T-helper 2 cell treated with Interferon-gamma antibody and Interleukin-4, amounts not matched to agents 5 μg/mL and 100 μg/mL, for 36 hours (primary cell): ENCODE measurements at regions not wholly inside any gene's neighbourhood (a gene's known extent, or its start where the extent isn't known, plus 50 kb on each side); places are given as distances from the start of the nearest gene placed in this dataset.

Experiments
- DNase-seq: peaks from one replicate; pipeline ENCODE4 v3.0.0; 2021; ENCODE audit warnings: low spot score
- H3K27ac Mint-ChIP-seq: one replicate; pipeline ENCODE4 v1.8.0; 2021; ENCODE audit warnings: mild to moderate bottlenecking, mixed read lengths
- H3K27me3 Mint-ChIP-seq: one replicate; pipeline ENCODE4 v1.8.0; 2021; ENCODE audit warnings: low read depth, mixed read lengths
- H3K36me3 Mint-ChIP-seq: one replicate; pipeline ENCODE4 v1.8.0; 2021; ENCODE audit warnings: low read depth, mixed read lengths
- H3K4me1 Mint-ChIP-seq: one replicate; pipeline ENCODE4 v1.8.0; 2021; ENCODE audit warnings: low read depth, mixed read lengths
- H3K4me3 Mint-ChIP-seq: one replicate; pipeline ENCODE4 v1.8.0; 2022; ENCODE audit warnings: mild to moderate bottlenecking, moderate library complexity, mixed read lengths
- H3K9me3 Mint-ChIP-seq: one replicate; pipeline ENCODE4 v1.8.0; 2021; ENCODE audit warnings: mixed read lengths

- H3K27me3 Mint-ChIP-seq: no peaks in the 10 kb centered on the region
- H3K9me3 Mint-ChIP-seq: peaks cover 5% of the 10 kb centered on the region
- no peak for DNase-seq
- H3K36me3 Mint-ChIP-seq: no peaks in the 10 kb centered on the region
- H3K4me3 Mint-ChIP-seq: no peak overlapping the region
- H3K27ac Mint-ChIP-seq: no peak overlapping the region
- H3K4me1 Mint-ChIP-seq: no peaks in the 10 kb centered on the region
These were observed 52.9 kb upstream of the ELAC2 start for GRCh38 chr17:13070732-13071131.

- H3K27ac Mint-ChIP-seq: no peak overlapping the region
- no peak overlapping the region for H3K4me3 Mint-ChIP-seq
- H3K36me3 Mint-ChIP-seq: no peaks in the 10 kb centered on the region
- no peaks in the 10 kb centered on the region for H3K4me1 Mint-ChIP-seq
- H3K9me3 Mint-ChIP-seq: peaks cover 5% of the 10 kb centered on the region
- no peak for DNase-seq
- no peaks in the 10 kb centered on the region for H3K27me3 Mint-ChIP-seq
These were observed 49.9 kb upstream of the ELAC2 start for GRCh38 chr17:13067629-13068303.
